ENCODE measurements at regions not wholly inside any gene's neighbourhood (a gene's known extent, or its start where the extent isn't known, plus 50 kb on each side); places are given as distances from the start of the nearest gene placed in this dataset.

GRCh38 chr9:69987457-69987856, 56.2 kb upstream of the MAMDC2 start:
- no peak for TF ChIP-seq CTCF (IDR thresholded peaks at IDR 0.05)
- no peak for TF ChIP-seq EZH2 (IDR thresholded peaks at IDR 0.05; ENCODE audit: borderline replicate concordance, insufficient read depth, low read depth, low read length, poor library complexity, severe bottlenecking)

Measured in B cell (primary cell).